HEK293 (cell line): ENCODE measurements at regions not wholly inside any gene's neighbourhood (a gene's known extent, or its start where the extent isn't known, plus 50 kb on each side); places are given as distances from the start of the nearest gene placed in this dataset.

ENCODE experiments used
- CTCF ChIA-PET: fragments of 350-600 bp; formaldehyde crosslinking; extraction: SDS; loops from one replicate; lab custom pipeline; 2021; ENCODE audit warnings: antibody characterized with exemption; lab: Yijun Ruan, JAX
- POLR2A ChIA-PET: fragments of 300-600 bp; formaldehyde crosslinking; extraction: SDS; loops from one replicate; lab custom pipeline; 2020; ENCODE audit warnings: antibody characterized with exemption, inconsistent platforms; lab: Yijun Ruan, JAX
- H3K27ac ChIP-seq: fragments of 200-500 bp; sonication (Bioruptor generic); 2 replicates; pipeline ENCODE4 v1.5.1; 2014; ENCODE audit warnings: low read depth, low read length, control low read depth, inconsistent platforms; ENCODE audit errors: extremely low read depth
- H3K36me3 ChIP-seq, 2 experiments: fragments of 200-500 bp in 1 of 2; sonication (Bioruptor generic) in 1 of 2; 1 replicate in 1 of 2; 2 replicates in 1 of 2; pipeline ENCODE4 v1.5.1; 2014 to 2017; ENCODE audit warnings: inconsistent platforms in 2 of 2, low read length in 2 of 2; ENCODE audit not compliant: control insufficient read depth in 2 of 2, insufficient read depth in 1 of 2
- H3K4me1 ChIP-seq: fragments of 200-500 bp; sonication (Bioruptor generic); 2 replicates; pipeline ENCODE4 v1.5.1; 2014; ENCODE audit warnings: mild to moderate bottlenecking, low read length, inconsistent platforms; ENCODE audit not compliant: control insufficient read depth, insufficient read depth
- H3K4me3 ChIP-seq: 2 replicates; pipeline ENCODE4 v1.5.1; 2011; ENCODE audit warnings: low read depth, mild to moderate bottlenecking, control low read depth, low read length, moderate library complexity
- H3K9me3 ChIP-seq: fragments of 200-500 bp; sonication (Bioruptor generic); 2 replicates; pipeline ENCODE4 v1.5.1; 2014; ENCODE audit warnings: low read depth, low read length, inconsistent platforms; ENCODE audit not compliant: control insufficient read depth, insufficient read depth
- ATF2 ChIP-seq: fragments of 450-650 bp; formaldehyde crosslinking; IDR thresholded peaks from 2 replicates; pipeline ENCODE4 v1.5.1; 2016; ENCODE audit warnings: missing biosample characterization, missing genetic modification characterization, low read depth
- CTCF ChIP-seq: fragments of 450-650 bp; formaldehyde crosslinking; IDR thresholded peaks from 2 replicates; pipeline ENCODE4 v1.5.1; 2016; ENCODE audit warnings: missing biosample characterization, missing genetic modification characterization
- HIC1 ChIP-seq: fragments of 450-650 bp; formaldehyde crosslinking; IDR thresholded peaks from 2 replicates; pipeline ENCODE4 v1.5.1; 2016; ENCODE audit warnings: missing biosample characterization, missing genetic modification characterization
- KLF16 ChIP-seq: fragments of 450-650 bp; formaldehyde crosslinking; IDR thresholded peaks from 2 replicates; pipeline ENCODE4 v1.5.1; 2017; ENCODE audit warnings: missing biosample characterization, missing genetic modification characterization
- ZFHX2 ChIP-seq: fragments of 450-650 bp; formaldehyde crosslinking; conservative IDR thresholded peaks from 2 replicates; pipeline ENCODE4 v1.5.1; 2016; ENCODE audit warnings: missing biosample characterization, missing genetic modification characterization
- ZNF169 ChIP-seq: fragments of 450-650 bp; formaldehyde crosslinking; IDR thresholded peaks from 2 replicates; pipeline ENCODE4 v1.5.1; 2016; ENCODE audit warnings: missing biosample characterization, missing genetic modification characterization
- ZNF2 ChIP-seq: fragments of 450-650 bp; formaldehyde crosslinking; IDR thresholded peaks from 2 replicates; pipeline ENCODE4 v1.5.1; 2016; ENCODE audit warnings: missing biosample characterization, missing genetic modification characterization
- ZNF202 ChIP-seq: fragments of 450-650 bp; formaldehyde crosslinking; IDR thresholded peaks from 2 replicates; pipeline ENCODE4 v1.5.1; 2016; ENCODE audit warnings: missing biosample characterization, missing genetic modification characterization, borderline replicate concordance
- ZNF23 ChIP-seq: fragments of 450-650 bp; formaldehyde crosslinking; IDR thresholded peaks from 2 replicates; pipeline ENCODE4 v1.5.1; 2016; ENCODE audit warnings: missing biosample characterization, missing genetic modification characterization, borderline replicate concordance
- ZNF239 ChIP-seq: fragments of 450-650 bp; formaldehyde crosslinking; IDR thresholded peaks from 2 replicates; pipeline ENCODE4 v1.5.1; 2016; ENCODE audit warnings: missing biosample characterization, missing genetic modification characterization
- ZNF266 ChIP-seq: fragments of 450-650 bp; formaldehyde crosslinking; IDR thresholded peaks from 2 replicates; pipeline ENCODE4 v1.5.1; 2016; ENCODE audit warnings: missing biosample characterization, missing genetic modification characterization, low read depth
- ZNF292 ChIP-seq: fragments of 450-650 bp; formaldehyde crosslinking; IDR thresholded peaks from 2 replicates; pipeline ENCODE4 v1.5.1; 2016; ENCODE audit warnings: low read depth, missing biosample characterization, missing genetic modification characterization, borderline replicate concordance
- ZNF354C ChIP-seq: fragments of 450-650 bp; formaldehyde crosslinking; IDR thresholded peaks from 2 replicates; pipeline ENCODE4 v1.5.1; 2016; ENCODE audit warnings: missing biosample characterization, missing genetic modification characterization, low read depth, borderline replicate concordance
- ZNF449 ChIP-seq: fragments of 450-650 bp; formaldehyde crosslinking; IDR thresholded peaks from 2 replicates; pipeline ENCODE4 v1.5.1; 2017; ENCODE audit warnings: missing biosample characterization, mild to moderate bottlenecking, missing genetic modification characterization, moderate library complexity
- ZNF558 ChIP-seq: fragments of 450-650 bp; formaldehyde crosslinking; IDR thresholded peaks from 2 replicates; pipeline ENCODE4 v1.5.1; 2016; ENCODE audit warnings: missing biosample characterization, missing genetic modification characterization
- ZNF600 ChIP-seq: fragments of 450-650 bp; formaldehyde crosslinking; IDR thresholded peaks from 2 replicates; pipeline ENCODE4 v1.5.1; 2016; ENCODE audit warnings: missing biosample characterization, missing genetic modification characterization
- ZNF624 ChIP-seq: fragments of 450-650 bp; formaldehyde crosslinking; IDR thresholded peaks from 2 replicates; pipeline ENCODE4 v1.5.1; 2017; ENCODE audit warnings: missing biosample characterization, missing genetic modification characterization

GRCh38 chr3:8416965-8417364 is 84.7 kb upstream of the LMCD1 start:
- CTCF ChIA-PET: interaction anchor here (0.6 to 7.3 kb wide), 42 partner anchors 8 to 1997 kb away, joined by 3 to 63 read pairs (median 4); no protein-coding TSS in a partner anchor
- no peak overlapping the region for H3K4me3 ChIP-seq
- POLR2A ChIA-PET: interaction anchor here (0.5 to 1.2 kb wide), 2 partner anchors 93 to 1428 kb away, joined by 5 read pairs; no protein-coding TSS in a partner anchor

GRCh38 chr3:8420612-8421011 is 81.0 kb upstream of the LMCD1 start:
- no peak overlapping the region for H3K27ac ChIP-seq
- ChIA-PET CTCF (interaction anchor here (0.7 to 1.1 kb wide), 3 partner anchors 96 to 169 kb away, joined by 3 to 4 read pairs (median 3); no protein-coding TSS in a partner anchor), POLR2A (no interaction called here)
- TF ChIP-seq ZNF23 (tag by site-specific recombination) (no peak), ZNF239 (no peak), ATF2 (peak; percentile 29; the same call in 1 of the 2 replicates)
- no peaks in the 10 kb centered on the region for H3K36me3 ChIP-seq
- no peaks in the 10 kb centered on the region for H3K9me3 ChIP-seq
- H3K4me3 ChIP-seq: no peak overlapping the region
- no peaks in the 10 kb centered on the region for H3K4me1 ChIP-seq

More at GRCh38 chr3:8416965-8417364, 84.7 kb upstream of the LMCD1 start:
- Histone ChIP-seq H3K9me3 (no peaks in the 10 kb centered on the region), H3K27ac (no peak overlapping the region), H3K36me3 (no peaks in the 10 kb centered on the region), H3K4me1 (no peaks in the 10 kb centered on the region)
- TF ChIP-seq ZNF600 (tag by site-specific recombination): no peak
- no peak for TF ChIP-seq ZNF449 (tag by site-specific recombination)
- TF ChIP-seq ZNF2: no peak
- no peak for TF ChIP-seq ZNF558
- TF ChIP-seq ZNF292 (tag by site-specific recombination): no peak
- TF ChIP-seq ZNF266 (tag by site-specific recombination): no peak
- TF ChIP-seq ZFHX2 (tag by site-specific recombination): no peak
- TF ChIP-seq ZNF354C: no peak
- TF ChIP-seq ZNF202 (tag by site-specific recombination): no peak
- TF ChIP-seq ZNF169: no peak
- TF ChIP-seq KLF16 (tag by site-specific recombination): no peak
- TF ChIP-seq HIC1: no peak

- POLR2A ChIA-PET: no interaction called here
- H3K4me1 ChIP-seq: no peaks in the 10 kb centered on the region
- no peaks in the 10 kb centered on the region for H3K36me3 ChIP-seq
- no peak overlapping the region for H3K27ac ChIP-seq
- H3K9me3 ChIP-seq: no peaks in the 10 kb centered on the region; the same call in 1 of the 2 replicates
- TF ChIP-seq CTCF (tag by site-specific recombination): 0 out of 2 replicates have a peak, but pooled peaks have one; percentile 22
- TF ChIP-seq ZNF624 (tag by site-specific recombination): no peak
- TF ChIP-seq, all 188 proteins: peak for 1
- CTCF ChIA-PET: interaction anchor here (0.7 to 1.1 kb wide), 4 partner anchors 96 to 186 kb away, joined by 3 to 5 read pairs (median 4); no protein-coding TSS in a partner anchor
- H3K4me3 ChIP-seq: no peak overlapping the region
Measured at GRCh38 chr3:8421267-8421666, 80.4 kb upstream of the LMCD1 start.
